ENCODE measurements at regions not wholly inside any gene's neighbourhood (a gene's known extent, or its start where the extent isn't known, plus 50 kb on each side); places are given as distances from the start of the nearest gene placed in this dataset.

GRCh38 chr1:192418552-192419285 is 101.9 kb downstream of the RGS21 start:
- H3K9me3 Mint-ChIP-seq = peaks cover 0 to 3% (median 0%) of the 10 kb centered on the region in 7 donors
- Histone ChIP-seq H3K9me3 (ENCODE audit: control insufficient read depth in 2 of 2, low read length in 2 of 2) (no peaks in the 10 kb centered on the region), H3K27ac (ENCODE audit: insufficient read depth, low read length, poor library complexity, severe bottlenecking) (no peak overlapping the region), H3K4me1 (ENCODE audit: control insufficient read depth, insufficient read depth, low read length, poor library complexity, severe bottlenecking) (no peaks in the 10 kb centered on the region), H3K4me3 (ENCODE audit: low read depth, low read length) (no peak overlapping the region), H3K36me3 (ENCODE audit: control insufficient read depth, insufficient read depth, low read length) (no peaks in the 10 kb centered on the region), H3K27me3 (ENCODE audit: control insufficient read depth, insufficient read depth, low read length) (peaks cover 1% of the 10 kb centered on the region)
- no peak overlapping the region for H3K4me3 Mint-ChIP-seq
- no peak overlapping the region for H3K27ac Mint-ChIP-seq
- no peaks in the 10 kb centered on the region for H3K4me1 Mint-ChIP-seq
- no peak for ATAC-seq (ENCODE audit: low read depth in 2 of 2)
- H3K27me3 Mint-ChIP-seq = no peaks in the 10 kb centered on the region
- no peak for DNase-seq
- no peaks in the 10 kb centered on the region for H3K36me3 Mint-ChIP-seq

- ATAC-seq (ENCODE audit: low read depth in 2 of 2) (no peak), DNase-seq (no peak)
- no peak overlapping the region for H3K27ac Mint-ChIP-seq
- no peak overlapping the region for H3K4me3 Mint-ChIP-seq
- no peaks in the 10 kb centered on the region for H3K4me1 ChIP-seq (ENCODE audit: control insufficient read depth, insufficient read depth, low read length, poor library complexity, severe bottlenecking)
- no peaks in the 10 kb centered on the region for H3K4me1 Mint-ChIP-seq
- no peaks in the 10 kb centered on the region for H3K9me3 ChIP-seq (ENCODE audit: control insufficient read depth in 2 of 2, low read length in 2 of 2)
- peaks cover 8% of the 10 kb centered on the region for H3K27me3 Mint-ChIP-seq
- H3K4me3 ChIP-seq (ENCODE audit: low read depth, low read length) = no peak overlapping the region
- H3K27me3 ChIP-seq (ENCODE audit: control insufficient read depth, insufficient read depth, low read length) = peaks cover under 1% of the 10 kb centered on the region
- no peak overlapping the region for H3K27ac ChIP-seq (ENCODE audit: insufficient read depth, low read length, poor library complexity, severe bottlenecking)
- H3K9me3 Mint-ChIP-seq = peaks cover 0 to 8% (median 4%) of the 10 kb centered on the region in 7 donors
- H3K36me3 ChIP-seq (ENCODE audit: control insufficient read depth, insufficient read depth, low read length) = no peaks in the 10 kb centered on the region
- no peaks in the 10 kb centered on the region for H3K36me3 Mint-ChIP-seq
Observed at GRCh38 chr1:192430644-192431043, 113.9 kb downstream of the RGS21 start.

- ATAC-seq (ENCODE audit: low read depth in 2 of 2) (no peak), DNase-seq (no peak)
- Histone ChIP-seq H3K4me3 (ENCODE audit: low read depth, low read length) (no peak overlapping the region), H3K9me3 (ENCODE audit: control insufficient read depth in 2 of 2, low read length in 2 of 2) (no peaks in the 10 kb centered on the region), H3K27ac (ENCODE audit: insufficient read depth, low read length, poor library complexity, severe bottlenecking) (no peak overlapping the region), H3K36me3 (ENCODE audit: control insufficient read depth, insufficient read depth, low read length) (no peaks in the 10 kb centered on the region), H3K4me1 (ENCODE audit: control insufficient read depth, insufficient read depth, low read length, poor library complexity, severe bottlenecking) (no peaks in the 10 kb centered on the region), H3K27me3 (ENCODE audit: control insufficient read depth, insufficient read depth, low read length) (peaks cover 4% of the 10 kb centered on the region)
- peaks cover 3% of the 10 kb centered on the region for H3K27me3 Mint-ChIP-seq
- no peak overlapping the region for H3K4me3 Mint-ChIP-seq
- no peaks in the 10 kb centered on the region for H3K36me3 Mint-ChIP-seq
- H3K4me1 Mint-ChIP-seq = no peaks in the 10 kb centered on the region
- no peak overlapping the region for H3K27ac Mint-ChIP-seq
- peaks cover 0 to 4% (median 0%) of the 10 kb centered on the region in 7 donors for H3K9me3 Mint-ChIP-seq
Observed at GRCh38 chr1:192435704-192436103, 118.9 kb downstream of the RGS21 start.

GRCh38 chr1:192436441-192437078 is 119.8 kb downstream of the RGS21 start:
- Mint-ChIP-seq H3K9me3 (peaks cover 0 to 2% (median 0%) of the 10 kb centered on the region in 7 donors), H3K27me3 (peaks cover 6% of the 10 kb centered on the region), H3K27ac (no peak overlapping the region), H3K36me3 (no peaks in the 10 kb centered on the region), H3K4me3 (no peak overlapping the region), H3K4me1 (no peaks in the 10 kb centered on the region)
- no peaks in the 10 kb centered on the region for H3K9me3 ChIP-seq (ENCODE audit: control insufficient read depth in 2 of 2, low read length in 2 of 2)
- no peaks in the 10 kb centered on the region for H3K4me1 ChIP-seq (ENCODE audit: control insufficient read depth, insufficient read depth, low read length, poor library complexity, severe bottlenecking)
- H3K36me3 ChIP-seq (ENCODE audit: control insufficient read depth, insufficient read depth, low read length) = no peaks in the 10 kb centered on the region
- peaks cover 6% of the 10 kb centered on the region for H3K27me3 ChIP-seq (ENCODE audit: control insufficient read depth, insufficient read depth, low read length)
- no peak for DNase-seq
- no peak overlapping the region for H3K27ac ChIP-seq (ENCODE audit: insufficient read depth, low read length, poor library complexity, severe bottlenecking)
- no peak overlapping the region for H3K4me3 ChIP-seq (ENCODE audit: low read depth, low read length)
- no peak for ATAC-seq (ENCODE audit: low read depth in 2 of 2)

GRCh38 chr1:192438737-192439136 is 121.9 kb downstream of the RGS21 start:
- no peak overlapping the region for H3K4me3 ChIP-seq (ENCODE audit: low read depth, low read length)
- peaks cover 10% of the 10 kb centered on the region for H3K27me3 Mint-ChIP-seq

GRCh38 chr1:192439373-192440025 is 122.7 kb downstream of the RGS21 start:
- Histone ChIP-seq H3K4me3 (ENCODE audit: low read depth, low read length) (no peak overlapping the region), H3K27me3 (ENCODE audit: control insufficient read depth, insufficient read depth, low read length) (peaks cover 6% of the 10 kb centered on the region), H3K4me1 (ENCODE audit: control insufficient read depth, insufficient read depth, low read length, poor library complexity, severe bottlenecking) (no peaks in the 10 kb centered on the region), H3K9me3 (ENCODE audit: control insufficient read depth in 2 of 2, low read length in 2 of 2) (no peaks in the 10 kb centered on the region), H3K27ac (ENCODE audit: insufficient read depth, low read length, poor library complexity, severe bottlenecking) (no peak overlapping the region), H3K36me3 (ENCODE audit: control insufficient read depth, insufficient read depth, low read length) (no peaks in the 10 kb centered on the region)
- Mint-ChIP-seq H3K36me3 (no peaks in the 10 kb centered on the region), H3K27me3 (peaks cover 11% of the 10 kb centered on the region), H3K4me1 (no peaks in the 10 kb centered on the region), H3K4me3 (no peak overlapping the region), H3K27ac (no peak overlapping the region), H3K9me3 (no peaks in the 10 kb centered on the region)
- ATAC-seq (ENCODE audit: low read depth in 2 of 2) (no peak), DNase-seq (no peak)

More at GRCh38 chr1:192438737-192439136, 121.9 kb downstream of the RGS21 start:
- Histone ChIP-seq H3K36me3 (ENCODE audit: control insufficient read depth, insufficient read depth, low read length) (no peaks in the 10 kb centered on the region), H3K9me3 (ENCODE audit: control insufficient read depth in 2 of 2, low read length in 2 of 2) (no peaks in the 10 kb centered on the region), H3K4me1 (ENCODE audit: control insufficient read depth, insufficient read depth, low read length, poor library complexity, severe bottlenecking) (no peaks in the 10 kb centered on the region), H3K27me3 (ENCODE audit: control insufficient read depth, insufficient read depth, low read length) (peaks cover 6% of the 10 kb centered on the region), H3K27ac (ENCODE audit: insufficient read depth, low read length, poor library complexity, severe bottlenecking) (no peak overlapping the region)
- H3K36me3 Mint-ChIP-seq = no peaks in the 10 kb centered on the region
- no peaks in the 10 kb centered on the region for H3K9me3 Mint-ChIP-seq
- no peak overlapping the region for H3K4me3 Mint-ChIP-seq
- no peaks in the 10 kb centered on the region for H3K4me1 Mint-ChIP-seq
- ATAC-seq (ENCODE audit: low read depth in 2 of 2) (no peak), DNase-seq (no peak)
- no peak overlapping the region for H3K27ac Mint-ChIP-seq

- ATAC-seq (ENCODE audit: low read depth in 2 of 2) (no peak), DNase-seq (no peak)
- Histone ChIP-seq H3K36me3 (ENCODE audit: control insufficient read depth, insufficient read depth, low read length) (no peaks in the 10 kb centered on the region), H3K9me3 (ENCODE audit: control insufficient read depth in 2 of 2, low read length in 2 of 2) (no peaks in the 10 kb centered on the region), H3K27ac (ENCODE audit: insufficient read depth, low read length, poor library complexity, severe bottlenecking) (no peak overlapping the region), H3K4me1 (ENCODE audit: control insufficient read depth, insufficient read depth, low read length, poor library complexity, severe bottlenecking) (no peaks in the 10 kb centered on the region), H3K27me3 (ENCODE audit: control insufficient read depth, insufficient read depth, low read length) (peaks cover 4% of the 10 kb centered on the region), H3K4me3 (ENCODE audit: low read depth, low read length) (no peak overlapping the region)
- no peaks in the 10 kb centered on the region for H3K36me3 Mint-ChIP-seq
- H3K27me3 Mint-ChIP-seq = peaks cover 17% of the 10 kb centered on the region
- H3K4me1 Mint-ChIP-seq = peaks cover 0 to 5% (median 0%) of the 10 kb centered on the region in 4 donors
- H3K4me3 Mint-ChIP-seq = no peak overlapping the region
- no peaks in the 10 kb centered on the region for H3K9me3 Mint-ChIP-seq
- no peak overlapping the region for H3K27ac Mint-ChIP-seq
Observed at GRCh38 chr1:192441492-192441891, 124.7 kb downstream of the RGS21 start.
